A549 (cell line): ENCODE measurements at regions not wholly inside any gene's neighbourhood (a gene's known extent, or its start where the extent isn't known, plus 50 kb on each side); places are given as distances from the start of the nearest gene placed in this dataset.
A peak's percentile ranks its signal among the peaks of the same experiment; 100 is the strongest.

ENCODE experiments used
- ATAC-seq, 2 experiments: fragments of 200-7000 bp in 1 of 2; fragments of >200 bp in 1 of 2; cut with Nextera tagmentation in 1 of 2; cut with Tn5 transposase in 1 of 2; 3 replicates each; pipeline versions ENCODE4 v1.8.0 to v1.9.1; 2018 to 2020; ENCODE audit warnings: mild to moderate bottlenecking in 1 of 2, moderate library complexity in 1 of 2
- CTCF ChIA-PET: fragments of 300-600 bp; sonication (Branson Sonifier 250); formaldehyde crosslinking; extraction: SDS; loops from one replicate; lab custom pipeline; 2021; ENCODE audit warnings: antibody characterized with exemption, inconsistent platforms; lab: Yijun Ruan, JAX
- POLR2A ChIA-PET: fragments of 350-600 bp; formaldehyde crosslinking; extraction: SDS; loops from one replicate; lab custom pipeline; 2021; ENCODE audit warnings: antibody characterized with exemption, inconsistent platforms; lab: Yijun Ruan, JAX
- DNase-seq, 2 experiments: peaks; one replicate each; pipeline versions ENCODE4 v3.0.0 to v3.0.0-alpha.2; 2011 to 2016; ENCODE audit warnings: low read depth in 1 of 2, low spot score in 1 of 2
- FAIRE-seq: peaks from 2 replicates; lab custom pipeline; 2011; peaks lifted over from hg19 to GRCh38; lab: Jason Lieb, UNC
- H3K27ac ChIP-seq, 2 experiments: fragments of >200 bp; sonication (Bioruptor Twin); formaldehyde crosslinking; 3 replicates each; pipeline ENCODE4 v1.5.1; 2016 to 2017
- H3K4me1 ChIP-seq: fragments of >200 bp; sonication (Bioruptor Twin); formaldehyde crosslinking; 3 replicates; pipeline ENCODE4 v1.6.1; 2016
- H3K4me2 ChIP-seq: fragments of >200 bp; sonication (Bioruptor Twin); formaldehyde crosslinking; 3 replicates; pipeline ENCODE4 v1.6.1; 2016
- H3K4me3 ChIP-seq: fragments of >200 bp; sonication (Bioruptor Twin); formaldehyde crosslinking; 3 replicates; pipeline ENCODE4 v1.5.1; 2016
- H3K9me3 ChIP-seq: fragments of >200 bp; sonication (Bioruptor Twin); formaldehyde crosslinking; 3 replicates; pipeline ENCODE4 v1.6.1; 2016
- BCL3 ChIP-seq: fragments of >200 bp; sonication (Bioruptor Twin); formaldehyde crosslinking; IDR thresholded peaks from 3 replicates; pipeline ENCODE4 v1.6.1; 2016
- BHLHE40 ChIP-seq: IDR thresholded peaks from 2 replicates; pipeline ENCODE4 v1.6.1; 2012; ENCODE audit warnings: low read depth, low read length, inconsistent platforms
- CTCF ChIP-seq: fragments of >200 bp; sonication (Bioruptor Twin); formaldehyde crosslinking; IDR thresholded peaks from 3 replicates; pipeline ENCODE4 v1.5.1; 2016
- E2F6 ChIP-seq: IDR thresholded peaks from 2 replicates; pipeline ENCODE4 v1.6.1; 2012; ENCODE audit warnings: low read depth, borderline replicate concordance
- FOXS1 ChIP-seq: fragments of 250-450 bp; sonication (Bioruptor Pico); IDR thresholded peaks from 2 replicates; pipeline ENCODE4 v1.5.0; 2020; ENCODE audit warnings: mild to moderate bottlenecking, moderate library complexity
- GATA3 ChIP-seq: IDR thresholded peaks from 2 replicates; pipeline ENCODE4 v1.6.1; 2012; ENCODE audit warnings: borderline replicate concordance
- HMGXB4 ChIP-seq: fragments of 250-450 bp; sonication (Bioruptor Pico); IDR thresholded peaks from 2 replicates; pipeline ENCODE4 v1.5.0; 2021; ENCODE audit warnings: mild to moderate bottlenecking, moderate library complexity, borderline replicate concordance
- HOXB13 ChIP-seq: fragments of 250-450 bp; sonication (Bioruptor Pico); IDR thresholded peaks from 2 replicates; pipeline ENCODE4 v1.5.0; 2020; ENCODE audit warnings: low read depth, mild to moderate bottlenecking, moderate library complexity
- JUN ChIP-seq, 2 experiments: fragments of >200 bp; sonication (Bioruptor Twin); formaldehyde crosslinking; IDR thresholded peaks; 2 replicates in 1 of 2; 3 replicates in 1 of 2; pipeline ENCODE4 v1.6.1; 2016 to 2017
- KDM1A ChIP-seq: fragments of 200-600 bp; sonication (generic); IDR thresholded peaks from 2 replicates; pipeline ENCODE4 v1.6.1; 2016; ENCODE audit warnings: low read depth, mild to moderate bottlenecking
- MAFK ChIP-seq: fragments of 450-650 bp; IDR thresholded peaks from 2 replicates; pipeline ENCODE4 v1.6.1; 2014; ENCODE audit not compliant: partially characterized antibody
- MYC ChIP-seq: IDR thresholded peaks from 2 replicates; pipeline ENCODE4 v1.6.1; 2012; ENCODE audit warnings: mild to moderate bottlenecking, inconsistent platforms, low read length, improper control_type of control experiment, borderline replicate concordance
- NFE2L2 ChIP-seq: fragments of 150-350 bp; conservative IDR thresholded peaks from 2 replicates; pipeline ENCODE4 v1.6.1; 2014; ENCODE audit warnings: low read length
- PBX3 ChIP-seq: IDR thresholded peaks from 2 replicates; pipeline ENCODE4 v1.6.1; 2012
- PHF8 ChIP-seq: fragments of 200-600 bp; sonication (generic); IDR thresholded peaks from 2 replicates; pipeline ENCODE4 v1.6.1; 2016; ENCODE audit warnings: low read depth, mild to moderate bottlenecking, antibody characterized with exemption, moderate library complexity, borderline replicate concordance
- REST ChIP-seq: fragments of 200-600 bp; sonication (generic); IDR thresholded peaks from 2 replicates; pipeline ENCODE4 v1.6.1; 2016; ENCODE audit warnings: antibody characterized with exemption, mild to moderate bottlenecking, moderate library complexity
- RFX5 ChIP-seq: fragments of 450-650 bp; IDR thresholded peaks from 2 replicates; pipeline ENCODE4 v1.7.1; 2014; ENCODE audit warnings: antibody characterized with exemption, mild to moderate bottlenecking, moderate library complexity
- RNF2 ChIP-seq: fragments of 200-600 bp; sonication (generic); IDR thresholded peaks from 2 replicates; pipeline ENCODE4 v1.6.1; 2016; ENCODE audit warnings: low read depth, mild to moderate bottlenecking, antibody characterized with exemption, moderate library complexity, borderline replicate concordance
- TP53 ChIP-seq: fragments of 250-450 bp; sonication (Bioruptor Pico); IDR thresholded peaks from 2 replicates; pipeline ENCODE4 v1.5.0; 2021; ENCODE audit warnings: mild to moderate bottlenecking, moderate library complexity
- WGBS: methylation state at CpG from one replicate; pipeline ENCODE4 v1.1.6; 2017; ENCODE audit errors: missing lambda C conversion rate; 5-methylcytosine and 5-hydroxymethylcytosine counted together
- TF ChIP-seq, protein P1 (sequence below): fragments of >200 bp; sonication (Bioruptor Twin); formaldehyde crosslinking; IDR thresholded peaks from 2 replicates; pipeline ENCODE4 v1.6.1; 2016
- TF ChIP-seq, protein P2 (sequence below): fragments of 450-650 bp; IDR thresholded peaks from 2 replicates; pipeline ENCODE4 v1.6.1; 2014; ENCODE audit warnings: antibody characterized with exemption
- TF ChIP-seq, protein P3 (sequence below): IDR thresholded peaks from 2 replicates; pipeline ENCODE4 v1.6.1; 2012

- TF ChIP-seq REST (no peak), FOXS1 (CRISPR knock-in tag) (no peak), HMGXB4 (CRISPR knock-in tag) (no peak), PHF8 (no peak), RFX5 (no peak), E2F6 (no peak)
- TF ChIP-seq, protein P1, sequence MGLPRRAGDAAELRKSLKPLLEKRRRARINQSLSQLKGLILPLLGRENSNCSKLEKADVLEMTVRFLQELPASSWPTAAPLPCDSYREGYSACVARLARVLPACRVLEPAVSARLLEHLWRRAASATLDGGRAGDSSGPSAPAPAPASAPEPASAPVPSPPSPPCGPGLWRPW, result no peak
- TF ChIP-seq, protein P2, sequence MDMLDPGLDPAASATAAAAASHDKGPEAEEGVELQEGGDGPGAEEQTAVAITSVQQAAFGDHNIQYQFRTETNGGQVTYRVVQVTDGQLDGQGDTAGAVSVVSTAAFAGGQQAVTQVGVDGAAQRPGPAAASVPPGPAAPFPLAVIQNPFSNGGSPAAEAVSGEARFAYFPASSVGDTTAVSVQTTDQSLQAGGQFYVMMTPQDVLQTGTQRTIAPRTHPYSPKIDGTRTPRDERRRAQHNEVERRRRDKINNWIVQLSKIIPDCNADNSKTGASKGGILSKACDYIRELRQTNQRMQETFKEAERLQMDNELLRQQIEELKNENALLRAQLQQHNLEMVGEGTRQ, result no peak
Observed at GRCh38 chr2:111698089-111698488, 185.9 kb downstream of the ANAPC1 start (continued).

DNA sequence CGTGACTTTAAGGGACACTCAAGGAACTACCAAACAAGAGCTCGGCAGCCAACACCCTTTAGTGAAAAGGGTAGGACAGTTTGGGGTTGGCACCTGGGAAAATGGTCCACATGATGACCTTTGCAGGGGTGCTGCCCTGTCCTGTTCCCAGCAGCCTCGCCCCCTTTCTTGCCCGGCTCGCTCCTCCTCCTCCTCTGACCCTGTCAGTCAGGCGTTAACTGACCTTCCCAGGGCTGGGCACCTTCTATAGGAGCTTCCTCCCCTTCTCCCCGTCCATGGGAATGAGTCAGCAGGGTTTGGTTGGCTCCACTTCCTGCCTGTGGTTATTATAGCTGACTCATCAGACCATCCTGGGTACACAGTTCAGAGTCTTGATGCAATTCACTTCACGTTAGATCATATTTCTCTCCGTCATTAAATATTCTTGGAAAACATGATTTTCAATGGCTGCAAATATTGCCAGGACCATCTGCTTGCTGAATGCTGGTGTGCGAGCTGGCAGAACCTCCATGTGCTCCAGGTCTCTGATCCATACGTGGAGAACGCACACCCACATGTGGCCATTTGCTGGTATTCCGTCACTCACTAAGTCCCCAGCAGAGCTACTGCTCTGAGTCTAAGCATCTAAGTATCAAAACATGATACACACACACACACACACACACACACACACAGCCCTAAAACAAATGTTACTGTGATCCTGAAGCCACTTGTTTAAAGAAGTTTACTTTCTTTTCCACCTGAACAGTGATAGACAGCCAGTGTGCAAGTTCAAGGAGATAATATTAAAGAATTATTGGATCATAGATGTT lies 185.0 kb downstream of the ANAPC1 start:
- 4% methylated on average over 13 of the region's 13 CpGs for WGBS
- POLR2A ChIA-PET, result interaction anchor here (1.2 to 1.9 kb wide), 4 partner anchors 40 to 578 kb away, joined by 3 to 23 read pairs (median 7); partner anchors contain the start of gene BCL2L11
- H3K27ac ChIP-seq, result peak overlapping the region; percentile 88 to 91
- FAIRE-seq (peak; percentile 7), ATAC-seq (peak; percentile 97 to 98), DNase-seq (peak; percentile 95 to 97)
- peaks cover 37% of the 10 kb centered on the region for H3K4me1 ChIP-seq
- peak overlapping the region; percentile 75 for H3K4me2 ChIP-seq
- H3K9me3 ChIP-seq, result peaks cover 6% of the 10 kb centered on the region; the same call in 1 of the 3 replicates
- H3K4me3 ChIP-seq, result peak overlapping the region; percentile 17; the same call in 1 of the 3 replicates
- CTCF ChIA-PET, result interaction anchor here (0.5 to 3.8 kb wide), 19 partner anchors 9 to 888 kb away, joined by 3 to 23 read pairs (median 5); partner anchors contain the start of gene BCL2L11
- TF ChIP-seq RFX5 (0 out of 2 replicates have a peak, but pooled peaks have one; percentile 62), TP53 (CRISPR knock-in tag) (no peak), BCL3 (peak; percentile 82; the same call in 2 of the 3 replicates), HOXB13 (CRISPR knock-in tag) (peak; percentile 21; the same call in 1 of the 2 replicates), BHLHE40 (no peak), MAFK (peak; percentile 100), KDM1A (no peak), GATA3 (peak; percentile 79), MYC (peak; percentile 98), JUN (IDR thresholded peaks at IDR 0.05) (peak; percentile 91 to 93; a peak in 3 of 5 replicates), RNF2 (no peak), PBX3 (0 out of 2 replicates have a peak, but pooled peaks have one; percentile 18), CTCF (peak; percentile 76), NFE2L2 (peak; percentile 91)
- TF ChIP-seq, protein P3, sequence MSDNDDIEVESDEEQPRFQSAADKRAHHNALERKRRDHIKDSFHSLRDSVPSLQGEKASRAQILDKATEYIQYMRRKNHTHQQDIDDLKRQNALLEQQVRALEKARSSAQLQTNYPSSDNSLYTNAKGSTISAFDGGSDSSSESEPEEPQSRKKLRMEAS, result peak; percentile 96
- TF ChIP-seq, protein P2, result no peak
